ENCODE measurements at regions not wholly inside any gene's neighbourhood (a gene's known extent, or its start where the extent isn't known, plus 50 kb on each side); places are given as distances from the start of the nearest gene placed in this dataset.
"Not testable (repeated sequence)": the region's sequence is repeated elsewhere in the genome, so short reads cannot be mapped to it uniquely, and the experiment has no call there.

GRCh38 chrX:110512341-110512740 lies 153.7 kb downstream of the RTL9 start:
- DNase-seq (ENCODE audit: low read depth in 2 of 2): no peak

- no peak for DNase-seq (ENCODE audit: low read depth in 2 of 2)
These were observed 155.9 kb downstream of the RTL9 start for GRCh38 chrX:110514509-110514908.

DNA sequence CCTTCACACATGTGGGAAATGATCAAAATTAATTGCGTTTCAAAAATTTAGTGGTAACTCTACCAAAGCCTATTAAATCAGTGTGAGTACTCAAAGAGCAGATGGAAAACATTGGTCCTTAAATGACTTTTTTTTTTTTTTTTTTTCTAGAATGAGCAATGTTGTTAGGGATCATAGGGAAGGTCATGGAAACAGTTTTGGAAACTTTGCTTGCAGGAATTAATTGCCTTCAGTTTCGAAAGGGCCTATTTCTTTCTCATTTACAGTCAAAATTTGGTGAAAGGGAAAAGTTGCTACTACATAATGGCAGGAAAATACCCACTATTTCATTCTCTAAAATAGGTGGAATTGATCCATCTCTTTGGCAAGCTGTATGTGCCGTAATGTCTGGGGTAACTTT lies 160.9 kb downstream of the RTL9 start:
- no peak for DNase-seq (ENCODE audit: low read depth in 2 of 2)

GRCh38 chrX:110519906-110520452 lies 161.3 kb downstream of the RTL9 start:
- no peak for DNase-seq (ENCODE audit: low read depth in 2 of 2)

DNA sequence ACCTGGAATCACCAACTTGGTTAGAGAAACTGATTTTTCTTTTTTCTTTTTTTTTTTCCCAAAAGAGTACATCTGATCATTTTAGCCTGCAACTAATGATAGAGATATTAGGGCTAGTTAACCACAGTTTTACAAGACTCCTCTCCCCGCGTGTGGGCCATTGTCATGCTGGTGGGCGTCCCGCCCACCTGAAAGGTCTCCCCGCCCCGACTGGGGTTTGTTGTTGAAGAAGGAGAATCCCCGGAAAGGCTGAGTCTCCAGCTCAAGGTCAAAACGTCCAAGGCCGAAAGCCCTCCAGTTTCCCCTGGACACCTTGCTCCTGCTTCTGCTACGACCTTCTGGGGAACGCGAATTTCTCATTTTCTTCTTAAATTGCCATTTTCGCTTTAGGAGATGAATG lies 162.0 kb downstream of the RTL9 start:
- DNase-seq (ENCODE audit: low read depth in 2 of 2): not testable (repeated sequence)

DNA sequence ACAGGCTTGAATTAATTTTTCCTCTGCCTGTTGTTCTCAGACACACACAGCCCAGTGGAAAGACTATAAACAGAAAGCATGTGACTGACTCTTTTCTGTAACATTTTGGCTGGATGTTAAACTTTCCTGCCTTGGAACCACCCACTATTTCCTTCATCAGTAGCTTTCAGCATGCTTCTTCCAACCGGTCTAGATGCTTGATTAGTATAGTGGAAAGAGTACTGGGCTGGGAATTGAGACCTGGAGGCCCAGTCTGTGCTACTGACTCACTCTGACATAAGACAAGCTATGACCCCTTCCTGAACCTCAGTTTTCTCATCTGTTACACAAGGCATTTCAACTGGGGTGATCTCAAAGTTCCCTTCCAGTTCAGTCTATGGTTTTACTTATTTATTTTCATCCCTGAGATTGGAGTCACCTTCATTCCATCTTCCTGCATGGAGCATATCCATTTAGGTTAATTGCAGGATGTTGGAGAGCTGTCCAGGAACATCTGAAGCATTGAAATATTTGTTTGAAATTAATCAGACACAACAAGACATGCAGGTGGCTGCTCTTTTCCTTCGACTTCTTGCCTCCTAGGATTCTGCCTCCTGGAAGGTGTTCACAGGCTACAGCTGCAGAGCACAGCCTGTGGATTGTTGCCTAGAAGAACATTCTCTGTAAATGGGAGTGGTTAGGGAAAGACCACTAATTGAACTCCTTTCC lies 173.4 kb downstream of the RTL9 start:
- no peak for DNase-seq (ENCODE audit: low read depth in 2 of 2)

- DNase-seq (ENCODE audit: low read depth in 2 of 2): no peak
These were observed 173.9 kb downstream of the RTL9 start for GRCh38 chrX:110532581-110532931.

- DNase-seq (ENCODE audit: low read depth in 2 of 2): no peak
These were observed 178.2 kb downstream of the RTL9 start for GRCh38 chrX:110536816-110537215.

DNA sequence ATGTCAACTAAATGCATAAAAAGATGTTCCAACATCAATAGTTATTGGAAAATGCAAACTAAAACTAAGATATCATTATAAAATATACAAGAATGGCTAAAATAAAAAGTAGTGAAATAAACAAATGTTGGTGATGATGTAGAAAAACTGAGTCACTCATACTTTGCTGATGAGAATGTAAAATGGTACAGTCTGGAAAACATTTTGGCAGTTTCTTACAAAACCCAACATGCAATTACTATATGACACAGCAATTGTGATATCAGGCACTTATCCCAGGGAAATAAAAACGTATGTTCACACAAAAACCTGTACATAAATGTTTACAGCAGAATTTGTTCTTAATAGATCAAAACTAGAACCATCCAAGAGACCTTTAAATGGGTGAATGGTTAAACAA lies 182.6 kb downstream of the RTL9 start:
- no peak for DNase-seq (ENCODE audit: low read depth in 2 of 2)

- not testable (repeated sequence) for DNase-seq (ENCODE audit: low read depth in 2 of 2)
These were observed 192.2 kb downstream of the RTL9 start for GRCh38 chrX:110550854-110551253.

DNA sequence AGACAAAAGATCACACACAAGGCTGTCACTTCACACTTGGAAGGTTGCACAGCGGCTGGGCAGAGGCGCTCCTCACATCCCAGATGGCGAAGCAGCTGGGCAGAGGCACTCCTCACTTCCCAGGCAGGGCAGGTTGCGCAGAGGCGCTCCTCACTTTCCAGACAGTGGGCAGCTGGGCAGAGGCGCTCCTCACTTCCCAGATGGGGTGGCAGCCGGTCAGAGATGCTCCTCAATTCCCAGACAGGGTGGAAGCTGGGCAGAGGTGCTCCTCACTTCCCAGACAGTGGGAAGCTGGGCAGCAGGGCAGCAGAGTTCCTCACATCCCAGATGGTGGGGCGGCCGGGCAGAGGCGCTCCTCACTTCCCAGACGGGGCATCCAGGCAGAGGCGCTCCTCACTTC lies 199.2 kb downstream of the RTL9 start:
- DNase-seq (ENCODE audit: low read depth in 2 of 2): no peak

- DNase-seq (ENCODE audit: low read depth in 2 of 2): no peak
These were observed 199.8 kb downstream of the RTL9 start for GRCh38 chrX:110558406-110558805.

GRCh38 chrX:110561034-110561433 lies 202.4 kb downstream of the RTL9 start:
- DNase-seq (ENCODE audit: low read depth in 2 of 2): no peak

GRCh38 chrX:110563282-110563681 lies 204.6 kb downstream of the RTL9 start:
- no peak for DNase-seq (ENCODE audit: low read depth in 2 of 2)

- no peak for DNase-seq (ENCODE audit: low read depth in 2 of 2)
These were observed 209.8 kb downstream of the RTL9 start for GRCh38 chrX:110568441-110568840.

GRCh38 chrX:110569506-110569905 lies 210.9 kb downstream of the RTL9 start:
- DNase-seq (ENCODE audit: low read depth in 2 of 2): no peak

DNA sequence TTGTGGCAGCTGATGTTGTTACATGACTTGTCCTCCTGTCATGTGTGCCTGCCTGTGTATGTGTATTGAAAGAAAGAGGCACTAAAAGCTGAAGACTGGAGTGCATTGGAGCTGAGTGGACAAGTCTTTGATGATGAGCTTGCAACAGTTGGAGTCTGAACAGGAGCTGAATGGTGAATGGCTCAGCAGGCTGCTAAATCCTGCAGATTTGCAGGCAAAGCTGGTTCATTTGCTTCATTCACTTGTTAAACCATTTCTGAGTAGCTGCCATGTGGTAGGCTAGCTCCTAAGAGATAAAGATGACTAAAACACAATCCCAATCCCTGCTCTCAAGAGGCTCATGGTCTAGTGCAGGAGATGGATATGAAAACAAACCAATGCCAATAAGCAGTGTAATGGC lies 217.3 kb downstream of the CHRDL1 start:
- DNase-seq (ENCODE audit: low read depth in 2 of 2): no peak

DNA sequence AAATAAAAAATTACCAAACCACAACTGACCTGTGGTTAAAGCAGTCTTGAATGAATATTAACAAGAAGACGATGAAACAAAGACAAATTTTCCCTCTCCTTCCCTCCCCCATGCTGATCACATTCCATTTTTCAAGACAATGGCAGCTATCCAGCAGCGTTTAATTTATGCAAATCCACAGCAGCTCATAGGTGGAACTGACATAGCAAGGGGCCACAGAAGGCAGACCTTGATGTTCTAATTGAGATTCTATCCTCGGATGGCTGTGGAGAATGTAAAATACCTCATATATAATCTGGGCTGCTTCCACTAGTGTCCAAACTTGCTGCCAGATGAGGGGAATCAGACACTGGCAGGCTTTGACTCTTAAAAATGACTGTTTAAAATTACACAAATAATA lies 211.5 kb downstream of the CHRDL1 start:
- DNase-seq (ENCODE audit: low read depth in 2 of 2): no peak

DNA sequence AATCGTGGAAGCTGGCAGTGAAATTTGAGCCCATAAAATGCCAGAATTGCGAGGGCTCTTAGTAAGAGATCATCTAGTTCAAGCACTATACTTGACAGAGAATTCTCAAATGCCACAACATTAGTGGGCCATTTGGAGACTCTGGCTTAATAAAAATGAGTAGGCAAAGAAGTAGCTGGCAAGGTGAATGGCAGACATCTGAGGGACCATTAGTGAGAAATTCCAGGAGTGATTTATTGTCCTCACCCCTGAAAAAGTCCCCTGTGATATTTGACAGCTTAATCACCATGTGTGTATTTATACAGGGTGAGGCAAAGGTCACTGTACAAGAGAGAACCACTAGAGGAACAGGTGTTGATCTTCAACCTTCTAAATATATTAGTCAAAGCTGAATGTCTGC lies 207.5 kb downstream of the CHRDL1 start:
- no peak for DNase-seq (ENCODE audit: low read depth in 2 of 2)

GRCh38 chrX:110588853-110589252 lies 206.8 kb downstream of the CHRDL1 start:
- no peak for DNase-seq (ENCODE audit: low read depth in 2 of 2)

- no peak for DNase-seq (ENCODE audit: low read depth in 2 of 2)
These were observed 194.8 kb downstream of the CHRDL1 start for GRCh38 chrX:110600745-110601310.

- no peak for DNase-seq (ENCODE audit: low read depth in 2 of 2)
These were observed 181.0 kb downstream of the CHRDL1 start for GRCh38 chrX:110614596-110614995.
